ENCODE measurements at regions not wholly inside any gene's neighbourhood (a gene's known extent, or its start where the extent isn't known, plus 50 kb on each side); places are given as distances from the start of the nearest gene placed in this dataset.
A peak's percentile ranks its signal among the peaks of the same experiment; 100 is the strongest.

GRCh38 chr6:128731249-128732165, 151.4 kb upstream of the LAMA2 start:
- Histone ChIP-seq H3K4me3 (ENCODE audit: severe bottlenecking) (no peak overlapping the region), H3K27me3 (ENCODE audit: insufficient read depth, poor library complexity, severe bottlenecking) (no peaks in the 10 kb centered on the region), H3K4me1 (ENCODE audit: insufficient read depth, poor library complexity, severe bottlenecking) (no peaks in the 10 kb centered on the region), H3K27ac (ENCODE audit: poor library complexity, severe bottlenecking) (no peak overlapping the region), H3K36me3 (ENCODE audit: low read depth) (no peaks in the 10 kb centered on the region), H3K9me3 (ENCODE audit: severe bottlenecking) (no peaks in the 10 kb centered on the region)
- no peak for DNase-seq (ENCODE audit: low spot score)
- ATAC-seq (ENCODE audit: low read depth): peak; percentile 74
- TF ChIP-seq CTCF (IDR thresholded peaks at IDR 0.05; ENCODE audit: poor library complexity, severe bottlenecking): peak; percentile 93

- Histone ChIP-seq H3K36me3 (ENCODE audit: low read depth) (no peaks in the 10 kb centered on the region), H3K4me3 (ENCODE audit: severe bottlenecking) (no peak overlapping the region), H3K4me1 (ENCODE audit: insufficient read depth, poor library complexity, severe bottlenecking) (no peaks in the 10 kb centered on the region), H3K27me3 (ENCODE audit: insufficient read depth, poor library complexity, severe bottlenecking) (no peaks in the 10 kb centered on the region), H3K27ac (ENCODE audit: poor library complexity, severe bottlenecking) (no peak overlapping the region), H3K9me3 (ENCODE audit: severe bottlenecking) (no peaks in the 10 kb centered on the region)
- no peak for ATAC-seq (ENCODE audit: low read depth)
- TF ChIP-seq CTCF (IDR thresholded peaks at IDR 0.05; ENCODE audit: poor library complexity, severe bottlenecking): no peak
- DNase-seq (ENCODE audit: low spot score): no peak
These were observed 155.4 kb upstream of the LAMA2 start for GRCh38 chr6:128727500-128727899.

- DNase-seq (ENCODE audit: low spot score) (no peak), ATAC-seq (ENCODE audit: low read depth) (no peak)
- H3K9me3 ChIP-seq (ENCODE audit: severe bottlenecking): no peaks in the 10 kb centered on the region
- H3K27me3 ChIP-seq (ENCODE audit: insufficient read depth, poor library complexity, severe bottlenecking): no peaks in the 10 kb centered on the region
- no peaks in the 10 kb centered on the region for H3K36me3 ChIP-seq (ENCODE audit: low read depth)
- peak; percentile 83 for TF ChIP-seq CTCF (IDR thresholded peaks at IDR 0.05; ENCODE audit: poor library complexity, severe bottlenecking)
- no peak overlapping the region for H3K4me3 ChIP-seq (ENCODE audit: severe bottlenecking)
- no peak overlapping the region for H3K27ac ChIP-seq (ENCODE audit: poor library complexity, severe bottlenecking)
- H3K4me1 ChIP-seq (ENCODE audit: insufficient read depth, poor library complexity, severe bottlenecking): no peaks in the 10 kb centered on the region
These were observed 157.4 kb upstream of the LAMA2 start for GRCh38 chr6:128725271-128726233.

- Histone ChIP-seq H3K27me3 (ENCODE audit: insufficient read depth, poor library complexity, severe bottlenecking) (no peaks in the 10 kb centered on the region), H3K9me3 (ENCODE audit: severe bottlenecking) (no peaks in the 10 kb centered on the region), H3K4me3 (ENCODE audit: severe bottlenecking) (no peak overlapping the region), H3K4me1 (ENCODE audit: insufficient read depth, poor library complexity, severe bottlenecking) (no peaks in the 10 kb centered on the region), H3K36me3 (ENCODE audit: low read depth) (no peaks in the 10 kb centered on the region), H3K27ac (ENCODE audit: poor library complexity, severe bottlenecking) (no peak overlapping the region)
- ATAC-seq (ENCODE audit: low read depth) (no peak), DNase-seq (ENCODE audit: low spot score) (no peak)
- TF ChIP-seq CTCF (IDR thresholded peaks at IDR 0.05; ENCODE audit: poor library complexity, severe bottlenecking): no peak
These were observed 158.2 kb upstream of the LAMA2 start for GRCh38 chr6:128724738-128725137.

All from RWPE2 (cell line).